GM19043 (cell line): ENCODE measurements at regions not wholly inside any gene's neighbourhood (a gene's known extent, or its start where the extent isn't known, plus 50 kb on each side); places are given as distances from the start of the nearest gene placed in this dataset.

Experiments
- ATAC-seq: cut with Tn5 transposase; IDR thresholded peaks from one replicate; pipeline ENCODE4 v1.9.1; 2021; ENCODE audit warnings: low read depth; ENCODE audit not compliant: unreplicated experiment

DNA sequence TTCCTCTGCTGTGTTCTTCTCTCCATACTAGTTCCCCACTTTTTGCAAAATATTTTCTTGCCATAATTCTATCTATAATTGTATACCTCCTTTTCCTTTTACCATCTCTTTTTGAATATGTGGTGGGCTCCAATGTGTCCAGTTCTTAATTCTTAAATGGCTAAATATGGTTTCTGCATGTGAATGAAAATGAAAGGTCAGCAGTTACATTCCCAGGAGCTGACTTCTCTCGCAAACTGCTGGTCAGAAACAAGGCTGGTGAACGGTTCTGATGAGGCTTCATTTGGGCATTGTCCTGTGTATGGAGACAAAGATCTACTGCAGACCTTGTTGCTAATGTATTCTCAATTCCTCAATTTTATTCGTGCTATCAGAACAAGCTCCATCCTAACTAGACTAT lies 309.2 kb downstream of the SNX13 start:
- ATAC-seq: no peak

DNA sequence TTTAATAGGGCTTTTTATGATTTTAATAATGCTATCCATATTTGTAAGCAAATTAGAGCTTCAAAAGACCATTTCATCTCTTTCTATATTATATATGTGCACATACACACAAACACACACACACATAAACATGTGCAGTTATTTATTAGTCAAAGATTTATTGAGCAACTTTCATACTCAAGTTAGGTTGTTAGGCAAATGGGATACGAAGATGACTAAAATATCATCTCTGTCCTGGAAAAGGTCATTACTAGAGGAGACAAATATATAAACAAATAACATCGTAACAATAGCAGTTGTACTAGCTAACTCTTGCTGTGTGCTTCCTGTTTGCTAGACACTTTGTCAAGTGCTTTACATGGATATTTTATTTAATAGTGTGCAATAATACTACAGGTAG lies 307.9 kb downstream of the SNX13 start:
- ATAC-seq: no peak

DNA sequence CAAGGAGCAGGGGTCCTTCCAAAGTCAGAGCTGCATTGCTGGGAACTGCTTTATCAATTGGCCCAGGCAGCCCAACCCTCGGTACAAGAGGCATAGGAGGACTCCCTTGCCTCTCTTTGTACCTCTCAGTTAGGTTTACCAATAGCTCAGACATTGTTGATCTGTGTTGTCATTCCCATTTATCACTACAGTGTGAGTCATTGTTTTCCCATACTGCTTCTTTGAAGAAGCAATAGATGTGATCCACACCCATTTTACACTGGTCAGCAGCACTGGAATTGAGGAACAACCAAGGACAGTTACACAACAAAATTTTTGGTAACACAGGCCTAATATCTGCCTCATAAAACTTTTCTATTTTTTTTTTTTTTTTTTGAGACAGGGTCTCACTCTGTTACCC lies 307.2 kb downstream of the SNX13 start:
- no peak for ATAC-seq

DNA sequence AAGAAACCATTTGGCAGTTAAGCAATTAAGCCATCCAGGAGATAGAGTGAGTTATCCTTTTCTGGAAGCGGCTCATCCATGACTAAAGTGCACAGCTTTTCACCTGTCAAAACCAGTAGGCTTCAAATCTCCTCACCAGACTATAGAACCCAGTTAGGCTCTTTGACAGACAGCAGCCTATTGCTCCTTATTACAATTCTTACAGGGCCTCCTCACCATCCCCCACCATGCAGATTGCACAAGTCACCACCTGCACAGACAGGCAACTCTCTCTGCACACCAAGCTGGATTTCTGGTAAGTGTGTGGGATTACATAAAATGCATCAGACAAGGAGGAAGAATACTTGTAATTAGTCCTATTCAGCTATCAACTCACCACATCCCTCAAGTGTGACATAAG lies 301.6 kb downstream of the SNX13 start:
- ATAC-seq: no peak

DNA sequence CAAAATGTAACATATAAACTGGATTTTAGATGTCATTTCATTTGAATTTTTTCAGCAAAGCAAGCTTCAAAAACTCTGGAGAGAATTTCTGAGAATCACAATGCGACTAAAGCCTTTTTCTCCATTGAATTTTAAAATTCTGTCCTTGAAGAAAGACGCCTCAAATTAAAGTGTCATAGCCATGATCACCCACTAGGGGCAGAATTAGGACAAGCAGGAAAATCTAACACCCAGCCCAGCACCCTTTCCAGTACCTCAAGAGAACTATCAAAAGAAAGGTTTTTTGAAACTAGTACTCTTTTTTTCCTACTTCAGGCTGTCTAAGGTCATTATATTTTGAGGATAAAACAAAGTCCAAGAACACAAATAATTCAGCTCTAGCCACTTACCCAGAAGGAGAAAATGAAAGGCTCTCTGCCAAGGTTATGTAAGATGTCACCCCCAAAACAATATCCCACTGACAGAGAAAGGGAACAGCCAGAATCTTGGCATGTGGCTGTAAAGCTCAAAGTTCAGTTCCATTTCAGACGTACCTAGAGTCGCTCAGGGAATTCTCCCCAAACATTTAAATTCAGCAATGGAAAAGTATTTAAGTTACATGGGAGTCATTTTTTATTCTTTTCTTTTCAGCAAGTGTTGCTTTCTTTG lies 299.4 kb downstream of the SNX13 start:
- ATAC-seq: no peak

DNA sequence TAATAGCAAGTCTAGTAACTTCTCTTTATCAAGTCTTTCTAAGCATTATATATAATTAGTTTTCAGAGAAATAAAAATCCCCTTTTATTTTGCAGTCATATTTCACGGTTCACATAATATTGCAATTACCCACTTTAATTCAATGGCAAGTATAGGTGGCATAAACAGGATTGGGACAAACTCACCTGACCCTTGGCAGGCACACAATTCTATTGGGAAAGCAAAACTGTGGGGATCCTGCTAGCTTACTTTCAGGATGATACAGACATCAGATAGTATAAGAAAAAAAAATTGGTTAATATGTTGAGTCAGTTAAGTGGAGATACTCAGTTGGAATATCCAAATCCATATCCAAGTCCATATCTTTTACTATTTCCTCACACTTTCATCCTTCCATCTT lies 294.8 kb downstream of the SNX13 start:
- ATAC-seq: no peak

DNA sequence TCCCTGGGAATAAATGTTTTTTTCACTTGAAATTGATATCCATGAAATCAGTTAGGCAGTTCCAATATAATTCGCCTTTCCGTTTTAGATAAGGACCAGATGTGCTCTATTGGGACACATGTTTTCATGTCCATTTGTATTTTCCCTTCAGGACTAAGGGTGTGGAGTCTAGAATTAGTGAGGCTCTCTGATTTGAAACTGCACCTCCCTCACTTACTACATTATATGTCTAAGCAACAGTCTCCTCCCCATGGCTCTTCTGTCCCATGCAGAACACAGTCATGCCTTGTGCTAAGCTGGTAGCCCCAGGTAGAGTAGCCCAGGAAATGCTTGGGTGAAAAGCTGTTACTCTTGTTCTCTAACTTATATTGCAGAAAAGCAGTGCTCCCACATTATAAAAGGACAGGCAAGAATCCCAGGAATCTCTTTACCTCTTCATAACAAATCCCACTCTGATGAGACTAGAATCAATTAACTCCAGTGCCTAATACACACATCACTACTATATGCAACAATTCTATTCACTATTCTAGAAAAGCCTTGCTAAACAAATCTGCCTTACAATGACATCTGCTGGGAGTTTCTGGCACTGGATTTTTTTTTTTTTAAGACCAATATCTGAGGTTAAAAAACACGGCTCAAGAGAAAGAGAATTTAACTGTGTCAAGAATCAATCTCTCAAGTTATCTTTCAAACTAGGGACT lies 293.9 kb downstream of the SNX13 start:
- ATAC-seq: no peak

DNA sequence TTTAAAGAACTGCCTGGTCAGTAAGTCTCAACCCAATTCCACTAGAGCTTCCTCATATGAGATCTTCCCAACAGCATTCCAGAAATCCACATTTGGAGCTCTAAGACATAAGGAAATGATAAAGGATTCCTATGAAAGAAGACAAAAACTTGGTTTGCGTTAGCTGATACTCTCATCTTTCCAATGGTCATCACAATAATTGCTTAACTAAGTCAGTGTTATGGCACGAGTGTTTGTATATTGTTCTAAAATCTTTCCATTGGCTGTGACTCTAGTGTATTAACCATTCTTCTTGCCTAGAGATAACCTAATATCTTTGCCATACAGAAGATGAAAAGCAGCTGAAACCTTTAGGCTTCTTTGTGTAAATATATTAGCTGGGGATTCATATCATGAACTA lies 289.0 kb downstream of the SNX13 start:
- ATAC-seq: no peak

DNA sequence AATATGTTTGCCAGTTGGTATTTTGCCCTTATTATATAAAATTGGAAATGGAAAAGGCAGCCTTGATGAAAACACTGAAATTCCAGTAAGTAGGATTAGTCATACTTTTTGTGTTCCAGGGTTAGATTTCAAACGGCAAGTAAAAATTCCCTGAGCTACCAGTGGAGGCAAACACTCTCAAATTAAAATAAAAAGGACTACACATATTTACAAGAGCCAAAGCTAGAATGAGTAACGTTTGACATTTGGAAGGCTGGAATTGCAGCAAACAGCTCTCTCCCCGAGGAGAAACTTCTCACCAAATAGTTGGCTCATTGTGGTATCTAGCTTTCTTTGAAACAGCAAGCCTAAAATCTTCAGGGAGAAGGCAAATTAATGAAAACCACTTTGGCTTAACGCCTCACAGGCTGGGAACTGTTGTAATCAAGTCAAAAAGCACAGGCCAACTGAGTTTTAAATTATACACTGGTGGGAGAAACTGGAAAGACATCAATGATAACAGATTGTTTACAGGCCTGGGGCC lies 288.4 kb downstream of the SNX13 start:
- no peak for ATAC-seq

DNA sequence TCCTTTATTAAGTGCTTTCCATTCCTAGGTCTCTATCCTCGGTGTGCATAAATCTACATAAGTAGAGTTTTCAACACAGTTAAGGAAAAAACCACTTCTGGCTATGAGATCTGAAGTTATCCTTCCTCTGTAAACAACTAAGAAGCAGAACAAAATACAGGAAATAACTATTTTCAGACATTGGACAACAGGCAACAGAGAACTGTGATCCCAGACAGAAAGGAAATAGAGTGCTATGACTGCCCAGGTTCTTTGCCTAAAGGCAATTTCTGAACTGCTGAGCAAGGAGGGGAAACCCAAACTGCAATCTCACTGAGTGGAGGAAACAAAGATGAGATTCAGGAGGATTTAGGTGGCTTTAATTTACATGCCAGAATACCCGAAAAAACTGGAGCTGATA lies 285.4 kb downstream of the SNX13 start:
- ATAC-seq: no peak

DNA sequence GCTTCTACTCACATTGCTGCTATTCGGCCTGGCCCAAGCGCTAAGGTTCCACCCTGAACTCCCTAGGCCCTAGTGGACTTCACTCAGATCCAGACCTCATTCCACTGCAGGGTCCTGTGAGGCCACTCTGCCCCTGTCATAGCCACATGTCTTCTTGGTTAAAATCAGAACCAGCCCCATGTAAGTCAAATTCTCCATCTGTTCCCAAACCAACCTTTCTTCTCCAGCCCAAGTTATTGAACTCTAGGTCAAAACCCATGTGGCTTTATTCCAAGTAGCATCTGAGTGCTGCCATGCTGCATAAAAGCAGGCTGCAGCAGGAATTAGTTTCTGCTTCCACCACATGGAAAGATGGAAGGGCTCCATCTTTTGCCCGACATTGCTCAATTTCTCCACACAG lies 281.2 kb downstream of the SNX13 start:
- no peak for ATAC-seq

DNA sequence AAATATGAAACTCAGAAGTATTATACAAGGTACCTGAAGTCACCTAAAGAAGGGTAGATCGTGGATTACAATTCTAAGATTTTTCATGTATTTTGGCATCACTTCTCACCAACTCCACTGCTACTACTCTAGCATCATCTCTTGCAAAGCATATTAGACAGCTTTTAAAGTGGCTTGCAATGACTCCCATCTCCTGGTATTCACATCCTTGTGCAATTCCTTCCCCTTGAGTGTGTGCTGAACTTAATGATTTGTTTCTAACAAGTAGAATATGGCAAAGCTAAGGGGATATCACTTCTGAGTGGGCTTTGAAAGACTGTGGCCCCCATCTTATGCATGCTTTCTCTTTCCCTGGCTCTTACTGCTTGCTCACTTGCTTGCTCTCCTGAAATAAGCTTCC lies 280.2 kb downstream of the SNX13 start:
- no peak for ATAC-seq

DNA sequence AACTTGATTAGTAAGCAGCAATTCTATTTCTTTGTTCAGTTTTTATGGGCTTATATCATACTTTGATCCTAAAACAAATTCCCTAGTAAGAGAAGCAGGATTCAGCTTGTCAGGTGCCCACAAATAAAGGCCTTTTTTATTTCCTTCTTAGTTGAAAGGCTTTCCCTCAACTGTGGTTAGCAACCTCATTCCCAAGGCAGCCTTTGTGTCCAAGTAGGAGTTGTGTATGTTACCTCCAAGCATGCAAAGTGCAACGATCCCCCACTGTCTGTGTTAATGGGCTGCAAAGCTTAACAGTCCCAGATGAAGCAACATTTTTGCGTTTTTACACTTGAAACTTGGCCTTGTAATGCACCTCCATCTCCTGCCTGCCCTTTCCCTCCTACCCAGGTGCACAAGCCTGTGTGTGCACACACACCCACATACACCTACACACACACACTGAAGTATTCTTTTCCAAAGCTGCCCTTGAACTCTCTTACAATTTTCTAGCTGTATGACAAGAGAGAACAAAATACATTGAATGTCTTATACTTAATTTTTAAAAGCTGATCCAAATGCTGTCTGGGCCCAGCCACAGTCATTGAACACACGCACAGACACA lies 278.2 kb downstream of the SNX13 start:
- no peak for ATAC-seq

DNA sequence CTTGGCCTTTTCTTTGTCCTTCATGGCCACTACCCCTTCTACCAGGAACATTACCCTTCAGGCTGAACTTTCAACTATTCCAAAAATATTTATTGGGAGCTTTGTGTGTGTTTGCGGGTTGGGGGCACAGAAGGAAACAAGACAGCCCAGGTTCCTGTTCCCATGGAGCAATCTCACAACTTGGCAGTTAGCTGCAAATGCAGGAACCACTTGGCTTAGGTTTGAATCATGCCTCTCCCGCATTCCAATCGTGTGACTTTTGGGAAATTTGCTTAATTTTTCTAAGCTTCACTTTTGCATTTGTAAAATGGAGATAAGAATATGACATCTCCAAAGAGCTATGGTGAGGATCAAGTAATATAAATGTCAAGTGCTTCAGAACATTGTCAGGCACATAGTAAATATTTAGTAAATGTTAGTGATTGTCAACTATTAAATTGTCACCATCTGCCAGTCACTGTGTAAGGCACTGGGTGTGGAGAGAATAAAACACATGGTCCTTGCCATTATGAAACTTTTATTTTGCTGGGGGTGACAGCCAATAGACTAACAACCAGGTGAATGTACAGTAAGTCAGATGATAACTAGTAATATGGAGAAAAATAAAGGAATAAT lies 277.1 kb downstream of the SNX13 start:
- ATAC-seq: no peak

DNA sequence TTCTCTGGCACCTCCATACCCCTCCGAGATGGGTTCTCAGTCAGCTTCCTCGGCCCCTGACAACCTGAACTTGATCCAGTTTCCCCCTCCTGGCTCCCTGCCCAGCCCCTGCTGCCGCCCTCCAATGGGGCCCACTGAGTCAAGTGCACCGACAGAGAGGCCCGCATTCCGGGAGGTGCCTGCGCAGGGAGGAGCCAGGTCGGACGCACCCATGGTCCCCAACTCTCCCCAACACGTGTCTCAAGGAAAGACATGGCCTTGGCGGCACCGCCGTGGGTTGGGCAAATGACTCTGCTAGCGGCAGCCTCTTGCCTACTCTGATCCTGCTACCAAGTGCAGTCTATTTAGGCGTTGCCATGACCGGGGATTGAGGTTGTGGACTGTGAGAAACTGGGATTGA lies 275.3 kb downstream of the SNX13 start:
- ATAC-seq: no peak

DNA sequence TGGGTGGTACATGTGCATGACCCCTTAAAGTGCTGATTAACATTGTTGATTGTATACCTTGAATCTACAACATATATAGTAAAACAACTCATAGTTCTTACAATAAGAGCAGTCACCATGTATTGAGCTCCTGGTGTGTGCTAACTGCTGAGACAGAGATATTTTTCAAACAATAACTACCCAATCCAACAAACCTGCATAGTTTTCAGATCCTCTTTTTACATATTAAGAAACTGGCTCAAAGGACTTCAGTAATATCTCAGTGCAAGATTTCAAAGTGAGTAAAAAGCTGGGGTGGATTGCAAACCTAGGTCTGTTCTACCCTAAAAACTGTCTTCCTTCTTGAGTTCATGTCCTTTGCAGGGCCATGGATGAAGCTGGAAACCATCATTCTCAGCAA lies 272.2 kb downstream of the SNX13 start:
- ATAC-seq: peak; percentile 68

DNA sequence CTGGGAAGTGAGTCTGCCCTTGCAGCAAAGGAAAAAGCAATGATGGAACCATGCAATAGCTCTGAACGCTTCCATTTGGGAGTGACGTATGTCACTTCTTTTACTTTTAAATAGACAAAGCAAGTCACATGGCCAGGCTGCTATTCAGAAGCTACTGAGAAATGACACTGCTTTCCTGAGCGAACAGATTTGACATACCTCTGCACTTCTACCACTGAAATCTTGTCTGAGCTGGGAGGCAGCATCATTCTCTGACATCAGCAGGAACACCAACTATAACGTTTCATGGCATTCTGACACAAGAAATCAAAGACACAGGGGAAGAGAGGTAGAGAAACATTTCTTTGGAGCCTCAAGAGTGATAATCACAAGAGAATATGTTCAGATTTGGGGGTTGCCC lies 271.1 kb downstream of the SNX13 start:
- no peak for ATAC-seq

DNA sequence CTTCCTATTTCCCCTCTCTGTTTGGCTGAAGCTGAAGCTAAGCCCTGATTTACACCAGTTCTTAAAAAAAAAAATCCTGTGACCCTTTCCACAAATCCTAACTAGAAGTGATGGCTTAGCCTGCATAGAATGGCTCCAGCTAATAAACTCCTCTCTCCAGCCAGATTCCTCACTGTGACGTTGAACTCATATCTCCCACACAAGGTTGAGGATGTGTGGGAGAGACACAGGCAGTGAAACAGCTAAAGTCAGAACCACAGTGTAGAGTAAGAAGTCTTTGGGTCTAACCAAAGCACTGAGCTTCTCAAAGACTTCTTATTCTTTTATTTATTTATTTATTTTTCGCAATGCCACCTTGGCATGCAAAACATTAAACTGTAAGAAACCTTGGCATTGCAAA lies 268.3 kb downstream of the SNX13 start:
- ATAC-seq: no peak

DNA sequence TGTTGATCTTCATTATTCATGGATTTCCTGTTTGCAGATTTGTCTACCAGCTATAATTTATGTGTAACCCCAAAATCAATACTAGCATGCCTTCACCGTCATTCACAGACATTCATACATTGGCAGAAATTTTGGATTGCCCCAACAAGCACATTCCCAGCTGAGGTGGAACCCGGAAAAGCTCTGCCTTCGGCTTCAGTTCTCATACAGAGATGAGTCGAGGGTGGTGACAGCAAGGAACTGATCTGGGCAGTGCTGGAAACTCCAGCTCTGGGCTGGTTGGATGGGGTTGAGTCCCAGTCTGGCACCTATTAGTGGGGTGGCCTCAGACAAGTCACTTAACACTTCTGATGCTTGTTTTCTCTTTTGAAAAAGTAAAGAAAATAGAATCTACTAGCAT lies 267.5 kb downstream of the SNX13 start:
- no peak for ATAC-seq

DNA sequence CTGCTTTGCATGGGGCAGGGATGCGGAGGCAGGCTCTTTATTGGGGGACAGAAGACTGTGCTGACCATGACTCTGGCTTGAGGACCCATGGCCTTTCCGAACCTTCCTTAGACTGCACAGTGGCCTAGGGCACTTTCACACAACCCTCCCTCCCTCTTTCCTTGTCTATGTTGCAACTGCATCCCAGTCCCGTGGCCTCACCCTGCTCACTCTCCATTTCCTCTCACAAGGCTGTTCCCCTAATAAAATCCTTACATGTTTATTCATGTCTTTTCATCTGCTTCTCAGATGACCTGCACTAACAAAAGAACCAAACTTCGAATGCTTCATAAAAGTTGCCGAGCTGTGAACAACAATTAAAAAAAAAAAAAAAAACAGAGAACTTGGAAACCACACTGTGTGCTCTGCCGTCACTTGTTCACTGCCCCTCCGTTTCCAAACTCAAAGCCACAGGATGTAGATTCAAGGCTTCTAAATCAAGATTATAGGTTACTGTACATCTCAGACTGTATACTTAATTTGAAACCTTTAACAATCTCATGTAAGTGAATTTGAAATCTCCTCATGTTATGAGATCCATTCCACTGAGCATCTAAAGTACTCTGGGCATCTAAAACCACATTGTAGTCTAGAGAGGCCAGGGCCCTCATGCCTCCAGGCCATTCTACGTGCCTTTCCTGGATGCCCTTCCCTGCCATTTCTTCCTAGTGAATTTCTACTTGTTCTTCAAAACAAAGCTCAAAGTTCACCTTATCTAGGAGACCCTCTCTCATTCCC lies 265.9 kb downstream of the SNX13 start:
- no peak for ATAC-seq
